GM21717 (cell line): ENCODE measurements at regions not wholly inside any gene's neighbourhood (a gene's known extent, or its start where the extent isn't known, plus 50 kb on each side); places are given as distances from the start of the nearest gene placed in this dataset.
"Not testable (repeated sequence)": the region's sequence is repeated elsewhere in the genome, so short reads cannot be mapped to it uniquely, and the experiment has no call there.

Source experiments
- ATAC-seq: cut with Tn5 transposase; IDR thresholded peaks from one replicate; pipeline ENCODE4 v1.9.1; 2021; ENCODE audit warnings: mild to moderate bottlenecking, moderate library complexity; ENCODE audit not compliant: unreplicated experiment

DNA sequence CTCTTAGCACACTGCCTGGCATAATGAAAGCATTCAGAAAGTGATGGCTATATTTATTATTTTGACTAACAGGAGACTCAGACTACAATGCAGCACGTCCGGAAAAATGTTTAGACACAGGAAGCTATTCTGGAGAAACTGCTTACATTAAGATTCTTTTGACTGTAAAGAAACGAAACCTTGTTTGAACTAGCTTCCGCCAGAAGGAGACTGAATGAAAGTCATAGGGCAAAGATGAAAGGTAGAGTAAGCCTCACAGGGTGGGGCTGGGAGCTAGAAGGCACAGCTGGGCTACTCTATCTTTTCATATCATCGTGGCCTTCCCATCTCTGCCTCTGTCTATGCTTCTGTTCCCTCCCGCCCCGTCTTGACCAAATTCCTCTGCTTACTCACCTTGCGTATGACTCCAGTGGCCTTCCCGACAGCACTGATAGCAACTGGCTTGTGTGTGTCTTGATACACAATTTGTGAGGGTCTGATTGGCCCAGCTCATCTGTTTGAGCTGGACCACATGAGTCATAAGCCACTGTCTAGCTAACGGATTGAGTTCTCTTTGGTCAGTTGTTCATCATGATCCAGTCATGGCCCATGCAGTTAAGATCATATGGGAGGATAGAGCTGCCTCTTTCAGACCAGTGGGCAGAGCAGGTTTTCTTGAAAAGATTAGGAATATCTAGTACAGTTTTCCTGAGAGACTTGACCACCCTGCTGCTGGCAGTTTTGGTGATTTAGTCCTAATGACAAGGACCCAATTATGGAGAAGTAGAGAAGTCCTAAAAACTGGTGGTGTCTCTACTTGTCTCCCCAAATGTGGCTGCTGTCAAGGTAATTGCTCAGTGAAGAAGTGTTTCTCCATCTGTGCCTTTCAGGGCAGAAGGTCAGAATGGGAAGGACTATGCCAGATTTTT lies 151.5 kb upstream of the SLC38A2 start:
- ATAC-seq = no peak

DNA sequence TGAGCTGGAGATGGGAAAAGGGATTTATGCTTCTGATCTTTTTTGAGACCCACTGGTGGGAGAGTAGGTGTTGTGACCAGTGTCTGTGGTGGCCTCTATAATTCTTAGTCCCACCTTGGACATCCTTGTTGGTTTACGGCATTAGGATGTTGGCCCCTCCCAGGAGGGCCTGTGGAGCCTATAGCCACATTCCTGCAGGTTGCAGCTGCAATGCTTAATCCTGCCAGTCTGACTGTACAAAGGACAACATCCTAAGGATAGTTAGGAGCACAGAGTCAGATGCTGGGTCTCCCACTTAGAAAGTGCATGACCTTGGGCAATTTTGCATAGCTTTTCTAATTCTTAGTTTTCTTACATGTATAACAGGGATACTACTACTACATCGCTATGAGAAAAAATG lies 150.9 kb upstream of the SLC38A2 start:
- ATAC-seq = no peak

GRCh38 chr12:46522071-46522470 lies 149.5 kb upstream of the SLC38A2 start:
- no peak for ATAC-seq

GRCh38 chr12:46521145-46521544 lies 148.6 kb upstream of the SLC38A2 start:
- no peak for ATAC-seq

DNA sequence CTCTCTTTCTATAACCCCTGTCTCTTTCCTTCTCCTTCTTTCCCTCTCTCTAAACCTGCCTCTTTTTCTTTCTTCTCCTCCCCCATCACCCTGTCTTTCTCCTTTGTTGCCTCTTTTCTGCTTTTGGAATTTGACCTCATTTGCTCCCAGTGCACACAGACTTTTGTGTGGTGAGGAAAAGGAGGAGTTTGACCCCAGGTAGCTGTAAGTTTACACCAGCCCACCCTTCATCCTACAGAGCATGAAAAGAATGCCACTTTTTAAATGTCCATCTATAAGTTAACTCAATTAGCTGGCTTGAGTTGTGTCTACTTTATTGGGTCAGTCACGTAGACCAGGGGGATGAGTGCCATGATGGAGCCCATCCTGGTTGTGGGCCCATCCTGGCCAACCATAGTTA lies 146.8 kb upstream of the SLC38A2 start:
- ATAC-seq = no peak

DNA sequence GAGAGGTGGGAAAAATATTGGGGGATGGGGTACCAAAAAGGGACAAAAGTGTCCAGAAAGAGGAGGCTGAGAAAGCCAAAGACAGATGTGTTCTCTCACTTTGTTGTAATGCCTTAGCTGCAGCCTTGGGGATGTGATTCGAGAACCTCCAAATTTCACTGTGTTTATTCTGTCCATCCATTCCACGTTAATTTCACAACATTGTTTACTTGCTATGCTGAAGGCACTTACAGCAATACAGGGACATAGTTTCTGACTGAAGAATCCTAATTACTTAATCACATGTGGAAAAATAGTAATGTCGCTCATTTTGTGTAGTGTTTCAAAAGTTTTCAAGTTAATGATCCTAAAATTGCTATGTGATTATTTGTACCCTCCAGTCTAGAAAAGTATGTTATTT lies 146.2 kb upstream of the SLC38A2 start:
- ATAC-seq = no peak

DNA sequence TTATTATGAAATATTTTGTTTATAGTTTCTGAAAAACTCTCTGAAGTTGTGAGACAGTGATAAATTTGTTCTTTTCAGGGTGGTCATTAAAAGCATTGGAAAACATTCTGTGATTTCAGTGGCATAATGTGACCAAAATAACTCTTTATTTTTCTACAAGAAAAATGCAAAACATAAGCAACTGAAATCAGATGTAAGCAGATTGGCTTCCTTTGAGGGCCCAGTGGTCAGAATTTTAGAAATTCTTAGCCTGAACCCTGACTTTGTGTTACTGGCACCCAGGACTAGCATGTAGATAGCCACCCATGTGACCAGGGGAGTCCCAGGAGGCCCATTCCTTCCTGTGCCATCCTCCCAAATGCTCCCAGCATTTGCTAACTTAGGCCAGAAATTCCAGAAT lies 145.6 kb upstream of the SLC38A2 start:
- no peak for ATAC-seq

GRCh38 chr12:46517579-46517962 lies 145.0 kb upstream of the SLC38A2 start:
- ATAC-seq = peak; percentile 35

DNA sequence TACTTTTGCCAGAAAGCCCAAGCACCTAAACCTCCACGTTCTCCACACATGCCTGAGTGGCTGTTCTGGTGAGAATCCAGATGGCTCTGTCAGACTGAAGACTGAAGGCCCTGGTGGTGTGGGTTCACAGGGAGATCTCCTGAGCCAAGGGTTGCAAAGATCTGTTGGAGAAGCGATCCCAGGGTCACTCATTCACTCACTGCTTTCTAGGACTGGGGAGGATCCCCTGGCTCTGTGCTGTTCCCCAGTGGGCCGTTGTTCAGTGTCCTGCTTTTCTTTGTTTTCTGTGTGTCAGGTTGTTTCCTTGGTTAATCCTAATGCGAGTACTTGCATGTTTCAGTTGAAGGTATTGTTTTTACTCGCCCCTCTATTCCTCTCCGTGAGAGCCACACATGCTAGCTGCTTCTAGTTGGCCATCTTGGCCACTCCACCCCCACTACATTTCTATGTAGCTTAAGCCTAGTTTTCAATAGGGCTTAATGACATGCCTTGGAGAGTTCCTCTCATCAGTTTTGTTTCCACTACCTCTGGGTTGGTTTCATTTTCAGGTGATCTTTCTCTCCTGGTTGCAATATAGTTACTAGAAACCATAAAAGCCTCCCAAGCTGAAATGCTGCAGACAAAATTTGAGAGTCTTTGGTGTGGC lies 144.5 kb upstream of the SLC38A2 start:
- peak; percentile 98 for ATAC-seq

GRCh38 chr12:46516238-46516932 lies 143.8 kb upstream of the SLC38A2 start:
- ATAC-seq = no peak

DNA sequence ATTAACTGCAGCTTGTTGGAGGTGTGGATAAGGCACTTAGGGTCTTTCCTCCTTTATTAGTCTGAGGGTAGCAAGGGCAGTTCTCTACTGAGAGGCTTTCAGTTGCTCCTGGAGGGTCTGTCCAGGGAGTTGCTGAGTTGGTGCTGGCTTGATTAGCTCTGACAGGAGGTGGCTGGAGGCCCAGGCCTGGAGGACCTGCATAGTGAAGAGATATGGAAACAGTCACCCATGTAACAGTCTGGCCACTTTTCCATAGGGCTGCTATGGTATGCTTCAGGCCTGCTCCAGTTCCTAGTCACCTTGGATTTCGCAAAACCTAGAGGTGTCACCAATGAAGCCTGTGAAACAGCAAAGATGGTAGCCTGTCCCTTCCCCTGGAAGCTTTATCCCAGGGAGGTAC lies 143.3 kb upstream of the SLC38A2 start:
- ATAC-seq = no peak

- ATAC-seq = no peak
Measured at GRCh38 chr12:46514886-46515285, 142.3 kb upstream of the SLC38A2 start.

GRCh38 chr12:46510257-46510656 lies 137.7 kb upstream of the SLC38A2 start:
- not testable (repeated sequence) for ATAC-seq

- no peak for ATAC-seq
Measured at GRCh38 chr12:46509135-46509534, 136.6 kb upstream of the SLC38A2 start.

GRCh38 chr12:46508651-46509050 lies 136.1 kb upstream of the SLC38A2 start:
- ATAC-seq = no peak

GRCh38 chr12:46507766-46508165 lies 135.2 kb upstream of the SLC38A2 start:
- ATAC-seq = no peak

DNA sequence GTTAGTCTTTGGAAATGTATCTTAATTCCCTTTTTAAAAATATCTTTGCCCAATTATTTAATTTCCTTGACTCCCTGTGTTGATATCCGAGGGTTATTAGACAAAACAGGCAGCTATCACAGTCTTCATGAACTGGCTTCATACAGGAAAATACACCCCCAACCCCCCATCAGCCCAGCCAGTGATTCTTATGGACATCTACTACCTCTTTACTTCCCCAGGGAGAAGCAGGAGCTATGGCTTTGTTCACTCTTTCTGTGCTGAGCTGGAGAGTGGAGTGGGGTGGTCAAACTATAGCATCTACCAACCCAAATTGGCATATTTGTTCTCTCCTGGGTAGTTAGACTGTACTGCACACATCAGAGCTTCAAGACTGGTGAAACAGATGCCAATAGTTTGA lies 134.4 kb upstream of the SLC38A2 start:
- no peak for ATAC-seq

DNA sequence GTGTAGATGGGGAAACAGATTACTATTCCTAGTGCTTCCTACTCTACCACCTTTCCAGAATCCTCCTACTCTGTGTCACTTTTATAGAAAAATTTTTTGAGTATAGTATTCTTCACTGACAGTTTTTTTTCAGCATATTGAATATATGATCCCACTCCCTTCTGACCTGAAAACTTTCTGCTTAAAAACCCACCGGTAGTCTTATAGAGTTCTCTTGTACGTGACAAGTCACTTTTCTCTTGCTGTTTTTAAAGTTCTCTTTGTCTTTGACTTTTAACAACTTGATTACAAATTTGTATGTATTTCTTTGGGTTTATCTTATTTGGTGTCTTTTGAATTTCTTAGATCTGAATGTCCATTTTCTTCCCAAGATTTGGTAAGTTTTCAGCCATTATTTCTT lies 133.6 kb upstream of the SLC38A2 start:
- ATAC-seq = no peak

DNA sequence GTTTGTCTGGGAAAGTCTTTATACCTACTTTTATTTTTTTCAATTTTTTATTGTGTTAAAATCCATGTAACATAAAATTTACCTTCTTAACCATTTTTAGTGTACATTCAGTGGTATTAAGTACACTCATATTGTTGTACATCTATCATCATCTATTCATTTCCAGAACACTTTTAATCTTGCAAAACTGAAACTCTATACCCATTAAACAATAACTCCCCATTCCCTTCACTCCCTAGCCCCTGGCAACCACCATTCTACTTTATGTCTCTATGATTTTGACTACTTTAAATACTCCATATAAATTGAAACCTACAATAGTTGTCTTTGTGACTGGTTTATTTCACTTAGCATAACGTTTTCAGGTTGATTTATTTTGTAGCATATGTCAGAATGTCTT lies 131.9 kb upstream of the SLC38A2 start:
- ATAC-seq = no peak

DNA sequence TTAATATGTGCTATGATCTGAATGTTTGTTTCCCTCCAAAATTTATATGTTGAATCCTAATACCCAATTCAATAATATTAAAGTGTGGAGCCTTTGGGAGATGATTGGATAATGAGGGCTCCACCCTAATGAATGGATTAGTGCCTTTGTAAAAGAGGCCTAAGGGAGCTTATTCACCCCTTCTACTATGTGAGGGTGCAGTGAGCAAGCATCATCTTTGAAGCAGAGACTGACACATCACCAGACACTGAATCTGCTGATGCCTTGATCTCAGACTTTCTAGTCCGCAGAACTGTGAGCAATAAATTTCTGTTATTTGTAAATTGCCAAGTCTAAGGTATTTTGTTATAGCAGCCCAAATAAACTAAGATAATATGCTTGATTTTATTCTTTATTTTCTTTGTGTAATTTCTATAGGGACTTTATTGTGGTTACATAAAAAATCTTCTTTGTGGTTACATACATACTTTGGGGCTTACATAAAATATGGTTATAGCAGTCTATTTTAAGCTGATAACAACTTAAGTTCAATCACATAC lies 131.1 kb upstream of the SLC38A2 start:
- no peak for ATAC-seq

DNA sequence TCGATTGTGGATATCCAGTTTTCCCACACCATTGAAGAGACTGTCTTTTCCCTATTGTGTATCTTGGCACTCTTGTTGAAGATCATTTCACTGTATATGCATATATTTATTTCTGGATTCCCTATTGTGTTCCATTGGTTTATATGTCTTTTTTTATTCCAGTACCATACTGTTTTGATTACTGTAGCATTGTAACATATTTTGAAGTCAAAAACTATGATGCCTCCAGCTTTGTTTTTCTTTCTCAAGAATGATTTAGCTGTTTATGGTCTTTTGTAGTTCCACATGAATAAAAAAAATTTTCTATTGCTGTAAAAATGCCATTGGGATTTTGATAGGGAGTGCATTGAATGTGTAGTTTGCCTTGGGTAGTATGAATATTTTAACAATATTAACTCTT lies 128.1 kb upstream of the SLC38A2 start:
- ATAC-seq = no peak

- ATAC-seq = peak; percentile 98
Measured at GRCh38 chr12:46499901-46500300, 127.3 kb upstream of the SLC38A2 start.
